HuH-7.5 (cell line): ENCODE measurements at regions not wholly inside any gene's neighbourhood (a gene's known extent, or its start where the extent isn't known, plus 50 kb on each side); places are given as distances from the start of the nearest gene placed in this dataset.

Experiments used
- DNase-seq: peaks from one replicate; pipeline ENCODE4 v3.0.0; 2011; ENCODE audit warnings: low spot score

DNA sequence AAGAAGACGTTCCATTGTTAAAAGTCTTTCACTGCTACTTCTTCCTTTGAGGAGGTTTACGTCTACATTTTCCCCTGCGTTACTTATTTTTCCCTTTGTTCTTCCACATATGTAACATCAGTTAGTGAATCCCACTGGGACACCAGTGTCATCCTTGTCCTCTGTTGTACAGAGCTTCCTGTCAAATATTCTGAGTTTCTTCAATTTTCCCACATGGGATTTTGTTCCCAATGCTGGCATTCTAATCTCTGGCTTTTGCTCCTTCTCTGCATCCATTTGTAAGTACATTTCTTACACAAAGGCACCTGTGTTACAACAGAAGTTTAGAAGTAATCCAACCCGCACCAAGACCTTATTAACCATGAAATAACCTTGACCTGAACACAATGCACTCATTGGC lies 627.4 kb upstream of the PFKP start:
- DNase-seq = no peak

DNA sequence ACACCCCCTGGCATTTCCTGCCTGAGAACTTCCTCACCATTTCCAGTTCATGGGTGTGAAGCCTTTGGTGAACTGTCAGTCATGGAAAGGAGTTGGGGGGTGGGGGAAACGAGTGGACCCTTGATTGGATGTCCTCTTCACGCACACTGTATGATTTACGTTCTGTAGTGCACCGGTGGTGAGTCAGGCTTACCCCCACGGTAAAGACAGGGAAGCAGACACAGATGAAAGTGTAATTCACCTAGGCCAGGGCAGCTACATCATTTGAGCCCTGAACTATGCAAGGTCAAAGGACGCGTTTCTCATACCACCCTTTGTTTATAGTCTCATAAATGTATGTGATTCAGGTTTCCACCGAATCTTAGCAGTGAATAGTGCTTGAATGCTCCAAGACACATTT lies 628.3 kb upstream of the PFKP start:
- DNase-seq = no peak

DNA sequence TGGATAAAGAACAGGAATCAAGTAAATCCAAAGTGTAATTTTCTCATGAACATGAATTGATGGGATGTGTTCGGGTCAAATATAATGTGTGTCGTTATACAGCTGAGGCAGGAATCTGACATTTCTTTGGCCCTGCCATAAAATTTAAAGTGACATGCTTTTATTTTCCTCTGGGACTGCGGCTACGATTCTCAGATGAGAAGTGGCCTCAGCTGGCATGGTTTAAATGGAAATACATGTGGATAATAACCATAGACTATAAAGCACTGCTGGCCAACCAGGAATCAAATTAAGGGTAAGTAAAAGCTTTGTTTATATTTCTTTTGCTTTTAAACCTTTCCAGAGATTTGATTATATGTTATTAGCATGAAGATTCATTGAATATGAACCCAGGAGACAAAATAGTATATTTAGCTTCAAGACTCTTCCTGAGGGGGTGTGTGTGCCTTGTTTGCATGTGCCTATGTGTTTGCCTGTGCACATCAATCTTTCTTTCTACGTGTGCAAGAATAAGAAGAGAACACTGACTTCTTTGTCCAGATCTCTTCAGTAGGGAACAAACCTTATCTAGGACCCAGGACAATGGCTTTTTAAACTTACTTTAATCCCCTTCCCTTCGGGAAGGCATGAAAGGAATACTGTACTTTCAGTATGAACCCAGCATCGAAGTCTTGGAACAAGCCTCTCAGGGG lies 629.0 kb upstream of the PFKP start:
- DNase-seq = no peak

DNA sequence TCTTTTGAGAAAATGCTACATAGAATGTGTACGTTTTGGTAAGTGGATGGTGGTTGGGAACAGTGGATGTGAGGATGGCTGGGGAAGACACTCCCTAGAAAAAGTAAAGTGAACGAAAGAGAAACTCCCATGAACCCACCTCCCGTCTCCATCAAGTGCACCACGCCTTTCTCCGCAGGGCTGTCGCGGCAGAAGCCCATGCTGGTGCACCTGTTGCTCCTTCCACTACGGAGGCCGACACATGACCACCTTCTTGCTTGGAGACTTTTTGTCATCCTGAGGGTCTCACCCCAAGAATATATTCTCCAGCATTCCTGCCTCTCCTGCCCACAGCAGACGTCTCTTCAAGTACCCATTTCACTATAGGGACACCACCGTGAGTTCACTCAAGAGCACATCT lies 630.4 kb upstream of the PFKP start:
- DNase-seq = no peak

DNA sequence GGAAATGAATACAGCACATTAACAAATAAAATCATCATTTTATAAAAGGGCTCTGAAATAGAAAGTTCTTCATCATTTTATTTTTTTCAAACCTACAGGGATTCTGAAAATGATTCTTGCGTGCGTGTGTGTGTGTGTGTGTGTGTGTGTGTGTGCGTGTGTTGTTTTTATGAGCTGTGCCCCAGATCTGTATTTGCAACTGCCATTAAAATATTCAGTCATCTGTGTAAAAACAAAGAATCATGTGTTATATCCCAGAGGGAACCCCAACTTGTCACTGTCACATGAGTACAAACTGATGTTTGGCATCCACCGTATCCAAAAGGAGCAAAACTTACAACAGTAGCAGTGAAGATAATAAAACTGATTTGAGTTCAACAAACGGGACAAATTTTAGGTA lies 635.4 kb upstream of the PFKP start:
- no peak for DNase-seq

DNA sequence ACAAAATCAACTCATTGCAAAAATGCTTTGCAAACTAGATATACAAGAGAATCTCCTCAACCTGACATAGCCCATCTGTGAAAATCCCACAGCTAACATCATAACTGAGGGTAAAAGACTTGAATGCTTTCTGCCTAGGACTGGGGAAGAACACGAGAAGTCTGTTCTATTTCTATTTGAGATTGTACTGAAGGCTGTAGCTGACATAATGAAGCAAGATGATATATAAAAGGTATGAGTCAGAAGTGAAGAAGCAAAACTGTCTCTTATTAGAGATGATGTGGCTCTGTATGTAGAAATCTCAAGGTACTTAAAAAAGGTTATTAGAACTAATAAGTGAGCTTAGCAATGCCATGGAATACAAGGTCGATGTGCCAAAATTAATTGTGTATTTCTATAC lies 639.9 kb upstream of the PFKP start:
- DNase-seq = no peak

DNA sequence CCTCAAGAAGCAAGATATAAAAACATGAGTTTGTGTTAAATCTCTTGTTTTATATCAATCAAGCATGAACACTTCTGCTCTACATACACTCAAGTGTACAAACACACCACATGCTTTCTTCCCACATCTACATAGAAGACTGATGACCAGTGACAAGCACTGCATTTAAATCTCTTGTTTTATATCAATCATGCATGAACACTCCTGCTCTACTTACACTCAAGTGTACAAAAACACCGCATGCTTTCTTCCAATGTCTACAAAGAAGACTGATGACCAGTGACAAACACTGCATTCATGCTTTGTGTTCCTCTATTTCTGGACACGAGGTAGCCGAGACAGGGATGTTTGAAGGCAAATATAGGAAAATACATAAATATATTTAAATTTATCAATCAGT lies 642.0 kb upstream of the PFKP start:
- no peak for DNase-seq

DNA sequence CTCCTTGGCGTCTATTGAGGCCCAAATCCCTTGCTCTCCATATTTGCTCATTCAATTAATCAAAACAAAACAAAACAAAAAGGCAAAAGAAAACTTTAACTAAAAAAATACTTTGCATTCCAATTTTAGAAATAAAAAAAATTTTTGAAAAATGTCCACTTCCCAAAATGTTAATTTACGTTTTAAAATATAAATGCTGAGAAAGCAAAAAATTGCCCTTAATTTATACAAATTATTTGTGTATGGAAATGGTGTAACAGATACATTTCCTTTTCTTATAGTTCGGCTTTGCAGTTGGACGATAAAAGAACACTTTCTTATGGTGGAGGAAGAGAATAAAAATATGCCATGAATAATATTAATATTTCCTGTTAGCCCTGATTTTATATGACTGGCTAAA lies 652.8 kb upstream of the PFKP start:
- no peak for DNase-seq

DNA sequence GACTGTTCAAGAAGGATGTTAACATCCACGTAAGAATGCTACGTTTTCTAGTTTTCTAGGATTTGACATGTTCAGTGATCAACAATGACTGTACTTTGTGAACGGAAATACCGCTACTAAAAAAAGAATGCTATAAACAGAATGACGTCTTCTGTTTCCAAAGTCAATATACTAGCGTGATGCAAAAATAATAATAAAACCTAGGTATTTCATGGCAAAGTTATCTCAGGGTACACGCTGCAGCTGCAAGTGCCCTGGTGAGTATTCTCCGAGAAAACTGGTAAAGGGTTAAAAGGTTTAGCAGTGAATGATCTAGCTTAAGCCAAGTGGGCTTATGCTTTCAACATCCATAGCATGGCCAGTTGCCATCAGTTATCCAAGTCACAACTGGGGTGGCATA lies 653.3 kb upstream of the PFKP start:
- no peak for DNase-seq

DNA sequence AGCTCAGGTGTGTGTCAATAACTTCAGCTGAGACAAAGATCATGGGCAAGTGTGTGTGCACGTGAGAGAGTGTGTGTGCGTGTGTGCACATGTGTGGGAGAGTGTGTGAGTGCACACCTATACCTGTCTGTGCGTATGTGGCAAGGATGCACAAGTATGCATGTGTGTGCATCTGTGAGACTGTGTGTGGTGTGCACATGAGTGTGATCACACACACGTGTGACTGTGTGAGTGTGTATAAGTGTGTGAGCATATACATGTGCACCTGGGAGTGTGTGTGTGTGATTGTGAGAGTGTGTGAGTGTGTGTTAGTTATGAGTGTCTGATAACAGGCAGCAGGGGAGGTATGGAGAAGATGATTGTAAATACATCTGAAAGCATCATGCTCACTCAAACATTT lies 657.3 kb upstream of the PFKP start:
- DNase-seq = no peak

DNA sequence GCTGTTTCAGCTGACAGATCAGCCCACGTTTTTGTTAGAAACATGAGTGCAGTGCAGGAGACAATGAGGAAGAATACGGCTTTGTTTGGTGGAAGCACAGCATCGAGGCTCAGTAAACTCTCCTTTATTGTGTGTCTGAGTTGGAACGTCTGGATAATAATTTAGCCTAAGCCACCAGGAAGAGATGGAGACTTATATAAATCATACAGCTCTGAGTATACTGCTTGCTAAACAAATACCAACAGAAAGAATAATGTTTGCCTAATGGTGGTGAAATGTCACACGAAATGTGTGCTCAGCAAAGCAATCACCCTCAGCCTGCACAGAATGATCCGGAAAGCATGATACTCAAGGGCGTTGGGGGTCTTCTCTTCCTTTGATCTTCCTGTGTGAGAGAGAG lies 664.1 kb upstream of the ADARB2 start:
- no peak for DNase-seq

DNA sequence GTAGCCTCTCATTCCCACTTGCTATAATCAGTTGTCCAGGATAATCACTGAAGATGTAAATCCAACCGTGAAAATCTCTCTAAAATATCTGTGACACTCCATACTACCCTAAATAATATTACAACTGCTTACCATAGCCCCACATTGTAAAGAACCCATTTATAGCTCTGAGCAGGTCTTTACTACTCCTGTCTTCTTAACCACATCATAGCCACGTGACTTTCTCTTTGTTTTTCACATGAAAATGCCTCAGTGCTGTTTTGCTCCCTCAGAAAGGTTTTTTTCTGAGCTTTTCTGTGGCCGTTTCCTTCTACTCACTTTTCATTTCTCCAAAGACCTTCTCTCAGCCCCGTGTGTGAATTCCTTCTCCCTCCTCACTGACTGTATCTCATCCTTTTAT lies 662.2 kb upstream of the ADARB2 start:
- no peak for DNase-seq

DNA sequence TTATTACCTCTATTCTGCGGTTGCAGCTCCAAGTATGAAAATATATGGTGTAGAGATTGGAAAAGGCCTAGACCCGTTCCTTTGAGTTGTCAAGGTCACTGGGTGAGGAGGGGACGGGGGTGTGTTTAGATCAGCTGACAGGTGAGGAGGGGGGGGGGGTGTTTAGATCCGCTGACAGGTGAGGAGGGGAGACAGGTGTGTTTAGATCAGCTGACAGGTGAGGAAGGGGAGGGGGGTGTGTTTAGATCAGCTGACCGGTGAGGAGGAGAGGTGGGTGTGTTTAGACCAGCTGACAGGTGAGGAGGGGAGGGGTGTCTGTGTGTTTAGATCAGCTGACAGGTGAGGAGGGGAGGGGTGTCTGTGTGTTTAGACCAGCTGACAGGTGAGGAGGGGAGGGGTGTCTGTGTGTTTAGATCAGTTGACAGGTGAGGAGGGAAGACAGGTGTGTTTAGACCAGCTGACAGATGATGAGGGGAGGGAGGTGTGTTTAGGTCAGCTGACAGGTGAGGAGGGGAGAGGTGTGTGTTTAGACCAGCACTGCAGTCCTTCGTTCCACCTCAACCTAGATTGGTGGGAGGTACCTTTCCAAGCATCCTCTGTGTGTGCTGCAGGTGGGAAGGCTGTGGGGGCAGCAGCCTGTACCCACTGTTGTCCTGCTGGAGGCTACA lies 655.0 kb upstream of the ADARB2 start:
- no peak for DNase-seq

DNA sequence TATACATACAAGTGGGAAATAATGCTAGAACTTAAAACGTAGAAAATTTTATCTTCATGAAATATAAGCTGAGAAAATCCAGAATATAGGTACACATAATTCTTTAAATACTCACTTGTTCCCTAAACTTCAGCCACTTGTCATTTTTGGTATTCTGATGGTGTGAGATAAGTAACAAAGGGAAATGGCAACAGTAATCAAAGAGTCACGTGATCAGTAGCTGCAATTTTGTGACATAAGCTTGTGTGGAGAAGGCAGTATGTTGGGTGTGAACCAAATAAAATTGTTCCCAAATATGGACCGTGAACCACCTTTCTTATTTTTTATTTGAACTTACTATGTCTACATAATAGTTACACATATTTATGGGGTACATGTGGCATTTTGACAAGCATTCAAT lies 650.3 kb upstream of the ADARB2 start:
- no peak for DNase-seq

DNA sequence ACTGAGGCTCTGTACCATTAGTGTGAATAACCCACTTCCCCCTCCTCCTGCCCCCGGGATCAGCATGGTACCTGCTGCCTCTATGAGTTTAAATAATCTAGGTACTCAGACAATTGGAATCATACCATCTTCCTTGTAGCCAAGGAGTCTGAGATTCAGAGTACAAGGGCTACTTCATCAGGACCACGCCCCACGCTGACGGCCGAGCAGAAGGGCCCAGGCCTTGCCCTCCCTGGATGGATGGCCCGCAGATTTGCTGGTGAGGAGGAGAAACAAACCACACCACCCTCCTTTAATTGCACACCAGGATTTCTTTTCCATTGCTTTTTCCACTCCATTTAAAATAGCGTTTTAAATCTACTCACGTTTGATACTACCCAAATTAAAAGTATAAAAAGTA lies 649.9 kb upstream of the ADARB2 start:
- no peak for DNase-seq

DNA sequence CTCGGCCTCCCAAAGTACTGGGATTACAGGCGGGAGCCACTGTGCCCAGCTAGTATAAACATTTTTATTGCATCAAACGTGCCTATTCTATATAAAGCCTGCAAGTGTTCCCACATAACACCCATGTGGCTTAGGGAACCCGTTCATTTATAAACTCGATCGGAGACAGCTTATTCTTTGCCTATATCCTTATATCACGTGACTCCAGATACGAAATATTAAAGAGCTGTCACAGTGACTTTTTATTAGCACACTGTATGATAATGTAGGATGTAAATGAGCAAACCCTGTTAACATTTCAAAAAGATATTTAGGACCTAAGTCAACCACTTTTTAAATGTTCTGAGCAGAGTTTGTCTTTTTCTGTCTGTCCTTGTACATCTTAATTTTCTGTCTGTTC lies 642.9 kb upstream of the ADARB2 start:
- no peak for DNase-seq

DNA sequence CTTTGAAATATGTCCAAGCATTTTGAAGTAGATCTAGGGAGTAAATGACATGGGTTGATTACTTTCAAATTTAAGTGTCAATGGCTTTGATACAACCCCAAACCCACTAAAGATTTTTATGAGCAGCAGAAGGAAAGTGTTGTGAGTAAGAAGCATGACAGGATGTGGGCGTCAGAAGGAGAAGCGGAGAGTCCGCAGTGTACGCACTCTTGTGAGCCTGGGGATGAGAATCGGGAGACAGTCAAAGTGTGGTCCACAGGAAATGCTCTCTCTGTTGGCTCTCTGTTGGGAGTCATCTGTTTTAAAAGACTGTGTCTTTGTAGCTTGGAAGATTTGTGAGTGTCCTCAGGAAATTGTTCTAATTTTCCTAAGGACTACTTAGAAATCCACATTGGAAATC lies 629.8 kb upstream of the ADARB2 start:
- no peak for DNase-seq

DNA sequence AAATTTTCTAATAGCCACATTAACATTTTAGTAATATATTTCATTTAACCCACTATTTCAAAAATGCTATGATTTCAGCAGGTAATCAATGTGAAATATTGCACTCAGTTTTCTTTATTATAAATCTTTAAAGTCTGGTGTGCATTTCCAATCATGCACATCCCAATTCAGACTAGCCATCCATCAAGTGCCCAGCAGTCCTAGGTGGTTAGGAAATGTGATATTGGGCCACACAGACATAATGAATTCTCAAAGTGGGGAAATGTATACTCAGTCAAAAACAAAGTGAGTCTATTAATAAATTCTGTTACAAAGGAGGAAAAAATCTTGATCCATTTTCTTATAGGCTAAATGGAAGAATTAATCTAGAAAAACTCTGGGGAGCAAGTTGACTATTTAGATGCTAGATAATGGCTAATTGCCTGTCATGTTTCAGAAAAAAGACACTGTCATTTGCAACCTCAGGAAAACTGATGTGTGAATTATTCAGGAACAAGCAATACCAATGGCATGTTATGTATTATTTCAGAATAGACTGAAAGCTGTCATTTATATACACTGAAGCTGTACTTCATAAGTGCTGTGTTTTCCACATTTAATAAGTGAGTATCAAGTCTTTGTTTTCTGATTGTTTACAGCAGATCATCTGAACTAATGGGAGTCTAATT lies 629.1 kb upstream of the ADARB2 start:
- DNase-seq = no peak

DNA sequence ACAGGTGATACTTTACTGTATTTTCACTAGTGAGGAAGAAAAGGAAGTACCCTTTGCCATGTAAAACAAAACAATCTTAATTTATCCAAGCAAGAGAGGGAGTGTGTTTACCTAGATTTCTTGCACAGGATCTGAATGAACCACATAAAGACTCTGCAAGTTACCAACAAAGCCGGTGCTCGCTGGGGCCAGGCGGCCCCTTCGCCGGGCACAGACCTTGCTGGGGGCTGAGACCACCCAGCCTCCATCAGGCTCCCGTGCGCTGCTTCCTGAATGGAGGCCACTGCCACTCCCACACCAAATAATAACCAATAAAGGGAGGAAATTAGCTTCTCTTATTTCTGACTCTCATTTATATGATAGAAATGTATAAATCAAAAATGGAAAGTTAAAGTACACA lies 625.0 kb upstream of the ADARB2 start:
- no peak for DNase-seq

DNA sequence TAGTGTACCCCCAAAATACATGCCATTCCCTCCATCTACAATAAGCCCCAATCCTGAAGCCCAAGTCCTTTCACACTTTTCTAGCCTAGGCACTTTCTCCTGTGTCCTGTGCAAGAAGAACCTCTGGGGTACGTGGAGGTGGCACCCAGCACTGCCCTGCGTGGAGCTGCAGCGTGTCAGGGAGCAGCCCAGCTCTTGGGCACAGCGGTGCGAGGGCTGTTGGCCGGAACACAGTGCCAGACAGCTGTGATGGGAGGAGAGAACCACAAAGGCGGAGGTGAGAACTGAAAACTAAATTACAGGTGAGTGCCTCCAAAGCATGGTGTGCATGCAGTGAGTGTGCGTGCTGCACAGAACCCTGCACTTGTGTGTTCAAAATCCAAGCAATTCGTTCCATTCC lies 621.3 kb upstream of the ADARB2 start:
- no peak for DNase-seq

DNA sequence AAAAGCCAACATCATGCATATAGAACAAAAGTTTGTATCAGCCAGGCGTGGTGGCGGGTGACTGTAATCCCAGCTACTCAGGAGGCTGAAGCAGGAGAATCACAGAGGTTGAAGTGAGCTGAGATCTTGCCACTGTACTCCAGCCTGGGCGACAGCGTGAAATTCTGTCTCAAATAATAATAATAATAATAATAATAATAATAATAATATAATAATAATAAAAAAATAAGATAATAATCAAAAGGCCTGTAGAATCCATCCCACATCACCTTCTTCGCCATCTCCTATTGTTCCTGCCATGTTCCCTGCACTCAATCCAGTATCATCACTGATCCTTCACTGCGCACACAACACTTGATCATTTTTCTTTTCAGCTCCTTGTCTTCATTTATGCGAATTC lies 619.3 kb upstream of the ADARB2 start:
- no peak for DNase-seq

DNA sequence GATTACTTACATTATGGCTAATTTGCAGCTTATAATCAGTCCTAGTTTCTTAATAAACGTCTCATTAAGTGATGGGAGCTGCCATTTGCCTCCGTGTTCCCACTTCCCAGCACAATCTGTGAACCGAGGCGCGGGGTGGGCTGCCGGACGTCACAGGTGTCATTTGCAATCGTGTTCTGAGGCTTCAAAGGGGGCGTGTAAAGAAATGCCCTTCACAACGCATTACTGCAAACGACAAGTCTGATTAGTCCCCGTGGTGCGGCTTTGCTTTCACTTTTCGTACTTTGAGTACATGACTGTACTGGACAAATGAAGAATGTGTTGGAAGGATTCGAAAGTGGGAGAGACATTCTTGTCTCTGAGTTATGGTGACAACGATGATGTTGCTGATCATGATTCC lies 614.2 kb upstream of the ADARB2 start:
- DNase-seq = no peak

DNA sequence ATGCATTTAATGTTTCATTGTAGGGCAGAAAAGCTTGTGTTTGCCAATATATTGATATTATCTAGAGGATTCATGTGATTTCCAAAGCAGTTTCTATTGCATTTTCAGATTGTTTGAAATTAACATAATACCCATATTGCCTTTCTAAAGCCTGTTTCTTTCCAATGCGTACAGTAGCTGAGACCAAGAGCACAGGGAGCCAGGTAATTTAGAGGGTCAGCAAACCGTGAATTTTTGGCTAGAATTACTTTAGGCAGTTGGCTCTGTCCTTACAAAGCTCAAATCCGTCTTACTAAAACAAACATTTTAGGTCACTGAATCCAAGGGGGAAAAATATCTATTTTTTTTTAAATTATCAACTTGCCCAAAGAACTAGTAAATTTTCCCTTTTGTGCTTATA lies 604.9 kb upstream of the ADARB2 start:
- DNase-seq = no peak
